HUES48 (cell line): ENCODE measurements at regions not wholly inside any gene's neighbourhood (a gene's known extent, or its start where the extent isn't known, plus 50 kb on each side); places are given as distances from the start of the nearest gene placed in this dataset.

Experiments
- H3K27ac ChIP-seq: one replicate; pipeline ENCODE4 v1.7.0; 2013; ENCODE audit warnings: low read depth, low read length, inconsistent platforms
- H3K27me3 ChIP-seq: 2 replicates; pipeline ENCODE4 v1.6.1; 2013; ENCODE audit warnings: mild to moderate bottlenecking, low read length; ENCODE audit not compliant: control insufficient read depth, insufficient read depth
- H3K36me3 ChIP-seq: 2 replicates; pipeline ENCODE4 v1.6.1; 2013; ENCODE audit warnings: low read length; ENCODE audit not compliant: control insufficient read depth, insufficient read depth
- H3K4me1 ChIP-seq: 2 replicates; pipeline ENCODE4 v1.6.1; 2013; ENCODE audit warnings: mild to moderate bottlenecking, low read length; ENCODE audit not compliant: control insufficient read depth, insufficient read depth
- H3K4me3 ChIP-seq: 2 replicates; pipeline ENCODE4 v1.5.1; 2013; ENCODE audit warnings: mild to moderate bottlenecking, low read depth, low read length
- H3K9ac ChIP-seq: 2 replicates; pipeline ENCODE4 v1.6.1; 2013; ENCODE audit warnings: mild to moderate bottlenecking, low read depth, low read length, moderate library complexity
- H3K9me3 ChIP-seq: 2 replicates; pipeline ENCODE4 v1.6.1; 2013; ENCODE audit warnings: low read length; ENCODE audit not compliant: control insufficient read depth, insufficient read depth

DNA sequence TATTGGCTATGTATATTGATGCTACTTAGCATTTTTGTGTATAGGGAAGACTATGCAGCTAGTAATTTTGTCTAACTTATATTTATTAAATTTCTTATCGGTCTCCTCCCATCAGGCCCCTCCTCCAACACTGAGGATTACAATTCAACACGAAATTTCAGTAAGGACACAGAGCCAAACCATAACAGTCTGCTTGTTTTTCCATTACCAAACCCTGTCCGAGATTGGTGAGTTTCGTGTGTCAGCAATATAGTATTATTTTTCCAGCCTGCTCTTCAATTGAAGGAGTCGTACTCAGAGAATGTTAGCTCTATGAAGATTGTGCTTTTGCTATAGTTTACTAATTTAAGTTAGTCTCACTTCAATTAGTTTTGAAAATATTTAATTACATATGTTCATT, 1495.3 kb downstream of the MRPL39 start:
- H3K27ac ChIP-seq: no peak overlapping the region
- H3K9ac ChIP-seq: no peak overlapping the region
- no peaks in the 10 kb centered on the region for H3K9me3 ChIP-seq
- H3K27me3 ChIP-seq: no peaks in the 10 kb centered on the region
- no peak overlapping the region for H3K4me3 ChIP-seq
- H3K4me1 ChIP-seq: no peaks in the 10 kb centered on the region
- H3K36me3 ChIP-seq: no peaks in the 10 kb centered on the region

GRCh38 chr21:24110846-24111245, 1496.4 kb downstream of the MRPL39 start:
- no peak overlapping the region for H3K9ac ChIP-seq
- no peaks in the 10 kb centered on the region for H3K27me3 ChIP-seq
- H3K4me1 ChIP-seq: no peaks in the 10 kb centered on the region
- no peaks in the 10 kb centered on the region for H3K9me3 ChIP-seq
- no peaks in the 10 kb centered on the region for H3K36me3 ChIP-seq
- no peak overlapping the region for H3K4me3 ChIP-seq
- no peak overlapping the region for H3K27ac ChIP-seq

GRCh38 chr21:24097181-24097580, 1510.1 kb downstream of the MRPL39 start:
- Histone ChIP-seq H3K4me1 (no peaks in the 10 kb centered on the region), H3K27me3 (no peaks in the 10 kb centered on the region), H3K4me3 (no peak overlapping the region), H3K9me3 (no peaks in the 10 kb centered on the region), H3K27ac (no peak overlapping the region), H3K36me3 (no peaks in the 10 kb centered on the region), H3K9ac (no peak overlapping the region)

- Histone ChIP-seq H3K4me3 (no peak overlapping the region), H3K27ac (no peak overlapping the region), H3K9ac (no peak overlapping the region), H3K9me3 (no peaks in the 10 kb centered on the region), H3K4me1 (no peaks in the 10 kb centered on the region), H3K27me3 (no peaks in the 10 kb centered on the region), H3K36me3 (no peaks in the 10 kb centered on the region)
Observed at GRCh38 chr21:24096651-24097050, 1510.6 kb downstream of the MRPL39 start.

- H3K27ac ChIP-seq: no peak overlapping the region
Observed at GRCh38 chr21:24093032-24093431, 1514.2 kb downstream of the MRPL39 start.

GRCh38 chr21:24076179-24076578, 1531.1 kb downstream of the MRPL39 start:
- Histone ChIP-seq H3K27ac (no peak overlapping the region), H3K4me1 (no peaks in the 10 kb centered on the region), H3K4me3 (no peak overlapping the region), H3K36me3 (no peaks in the 10 kb centered on the region), H3K9me3 (0 out of 2 replicates have a peak, but pooled peaks cover 6% of the 10 kb centered on the region), H3K27me3 (no peaks in the 10 kb centered on the region), H3K9ac (no peak overlapping the region)

More at GRCh38 chr21:24093032-24093431, 1514.2 kb downstream of the MRPL39 start:
- Histone ChIP-seq H3K4me1 (no peaks in the 10 kb centered on the region), H3K4me3 (no peak overlapping the region), H3K27me3 (no peaks in the 10 kb centered on the region), H3K36me3 (no peaks in the 10 kb centered on the region), H3K9ac (no peak overlapping the region), H3K9me3 (no peaks in the 10 kb centered on the region)

GRCh38 chr21:24055696-24056095, 1551.6 kb downstream of the MRPL39 start:
- Histone ChIP-seq H3K27me3 (no peaks in the 10 kb centered on the region), H3K9me3 (no peaks in the 10 kb centered on the region), H3K27ac (no peak overlapping the region), H3K36me3 (no peaks in the 10 kb centered on the region), H3K4me3 (no peak overlapping the region), H3K4me1 (no peaks in the 10 kb centered on the region), H3K9ac (no peak overlapping the region)

DNA sequence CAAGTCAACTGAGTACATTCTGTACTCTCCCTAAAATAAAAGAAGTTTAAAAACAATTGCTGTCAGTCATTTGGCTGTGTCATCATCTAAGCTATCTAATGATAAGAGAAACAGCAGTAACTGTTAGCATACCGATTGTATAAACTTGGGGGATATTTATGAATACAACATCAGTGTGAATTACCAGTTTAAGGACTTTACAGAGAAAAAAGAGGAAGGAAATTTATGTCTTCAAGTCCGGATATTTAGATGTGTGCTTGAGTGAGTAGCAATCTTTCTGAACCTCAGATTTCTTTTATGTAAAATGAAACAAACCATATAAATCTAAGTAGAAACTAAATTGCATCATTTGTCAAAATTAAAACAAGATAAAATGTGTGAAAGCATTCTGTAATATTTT, 1557.0 kb downstream of the MRPL39 start:
- Histone ChIP-seq H3K4me3 (no peak overlapping the region), H3K9ac (no peak overlapping the region), H3K4me1 (no peaks in the 10 kb centered on the region), H3K27ac (no peak overlapping the region), H3K36me3 (no peaks in the 10 kb centered on the region), H3K9me3 (no peaks in the 10 kb centered on the region), H3K27me3 (no peaks in the 10 kb centered on the region)

DNA sequence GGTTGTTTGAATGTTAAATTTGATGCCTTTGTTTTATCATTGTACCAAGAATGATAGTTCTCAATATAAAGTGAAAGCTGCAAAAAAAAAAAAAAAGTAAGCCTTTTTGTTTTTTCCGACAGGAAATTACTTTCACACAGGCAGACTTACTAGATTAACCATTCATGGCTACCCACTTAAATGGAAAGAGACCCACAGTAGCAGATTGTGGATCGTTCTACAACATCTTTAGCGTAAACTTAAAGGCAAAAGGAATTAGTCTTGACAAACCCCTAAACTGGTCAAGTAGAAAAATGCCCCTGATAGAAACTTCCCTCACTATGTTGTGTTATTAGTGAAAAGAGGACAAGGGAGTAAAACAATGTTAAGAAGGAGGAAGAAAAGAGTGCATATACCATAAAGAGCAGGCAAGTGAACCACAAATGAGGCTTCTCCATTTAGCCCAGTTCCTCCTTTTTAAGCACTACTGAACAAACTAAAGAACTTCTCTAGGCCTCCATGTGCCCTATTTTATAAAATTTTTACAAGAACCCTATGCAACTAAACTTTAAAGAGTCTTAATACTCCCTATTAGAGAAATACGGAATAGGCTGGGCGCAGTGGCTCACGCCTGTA, 1560.3 kb downstream of the MRPL39 start:
- Histone ChIP-seq H3K4me3 (no peak overlapping the region), H3K36me3 (no peaks in the 10 kb centered on the region), H3K9ac (no peak overlapping the region), H3K27me3 (no peaks in the 10 kb centered on the region), H3K4me1 (no peaks in the 10 kb centered on the region), H3K9me3 (no peaks in the 10 kb centered on the region), H3K27ac (no peak overlapping the region)

DNA sequence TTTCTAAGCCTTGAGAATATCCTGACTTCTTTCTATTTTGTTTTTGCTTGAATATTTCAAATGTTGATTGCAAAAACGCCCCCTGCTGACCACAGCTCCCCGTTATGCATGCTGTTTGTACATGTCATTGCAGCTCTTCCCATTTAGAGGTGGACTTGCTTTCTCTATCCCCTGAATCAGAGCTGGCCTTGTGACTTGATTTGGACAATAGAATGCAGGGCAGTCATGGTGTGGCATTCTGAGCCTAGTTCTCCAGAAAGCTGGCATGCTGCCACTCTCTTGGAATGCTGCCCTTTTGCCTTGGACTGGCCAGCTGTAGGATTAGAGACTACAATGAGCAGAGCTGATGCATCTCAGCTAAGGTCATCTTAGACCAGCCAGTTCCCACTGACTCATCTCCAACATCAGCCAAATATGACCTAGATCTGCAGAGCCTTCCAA, 1561.5 kb downstream of the MRPL39 start:
- H3K9ac ChIP-seq: no peak overlapping the region
- H3K27ac ChIP-seq: no peak overlapping the region
- H3K27me3 ChIP-seq: no peaks in the 10 kb centered on the region
- no peaks in the 10 kb centered on the region for H3K4me1 ChIP-seq
- H3K36me3 ChIP-seq: no peaks in the 10 kb centered on the region
- H3K9me3 ChIP-seq: no peaks in the 10 kb centered on the region
- no peak overlapping the region for H3K4me3 ChIP-seq

- no peaks in the 10 kb centered on the region for H3K27me3 ChIP-seq
- H3K36me3 ChIP-seq: no peaks in the 10 kb centered on the region
Observed at GRCh38 chr21:24045373-24045772, 1561.9 kb downstream of the MRPL39 start.

More at GRCh38 chr21:24045373-24045772, 1561.9 kb downstream of the MRPL39 start:
- Histone ChIP-seq H3K4me3 (no peak overlapping the region), H3K4me1 (no peaks in the 10 kb centered on the region), H3K27ac (no peak overlapping the region), H3K9ac (no peak overlapping the region), H3K9me3 (no peaks in the 10 kb centered on the region)
